ENCODE measurements at regions not wholly inside any gene's neighbourhood (a gene's known extent, or its start where the extent isn't known, plus 50 kb on each side); places are given as distances from the start of the nearest gene placed in this dataset.
A peak's percentile ranks its signal among the peaks of the same experiment; 100 is the strongest.
"Not testable (repeated sequence)": the region's sequence is repeated elsewhere in the genome, so short reads cannot be mapped to it uniquely, and the experiment has no call there.

DNA sequence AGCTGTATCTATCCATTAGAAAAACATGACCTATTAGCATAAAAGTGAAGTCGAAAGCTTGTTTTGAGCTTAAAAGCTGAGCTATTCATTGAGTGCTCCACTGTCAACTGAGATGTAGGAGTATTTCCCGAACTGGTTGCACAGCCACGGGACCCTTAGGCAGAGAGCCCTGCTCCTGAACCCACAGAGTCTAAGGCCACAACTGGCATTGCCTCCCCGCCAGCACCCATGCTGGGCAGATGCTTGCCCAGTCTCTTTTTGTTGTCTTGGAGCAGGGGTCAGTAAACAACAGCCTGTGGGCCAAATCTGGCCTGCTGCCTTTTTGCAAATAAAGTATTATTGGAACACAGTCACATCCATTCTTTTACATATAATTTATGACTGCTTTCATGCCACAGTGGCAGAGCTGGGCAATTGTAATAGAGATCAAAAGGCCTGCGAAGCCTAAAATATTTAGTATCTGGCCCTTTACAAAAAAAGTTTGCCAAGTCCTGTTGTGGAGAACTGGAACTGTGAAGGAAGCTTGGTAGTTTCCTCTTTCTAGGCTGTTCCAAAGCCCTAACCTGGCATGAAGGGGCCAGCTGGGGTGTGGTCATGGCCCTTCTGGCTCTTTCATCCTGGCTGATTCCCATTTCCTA, 58.4 kb upstream of the WAPL start:
- in situ Hi-C loops (cut with HindIII; ENCODE audit: low sequenced_read_pairs), result no loop called here
- peak; percentile 39 for DNase-seq (ENCODE audit: low spot score)

DNA sequence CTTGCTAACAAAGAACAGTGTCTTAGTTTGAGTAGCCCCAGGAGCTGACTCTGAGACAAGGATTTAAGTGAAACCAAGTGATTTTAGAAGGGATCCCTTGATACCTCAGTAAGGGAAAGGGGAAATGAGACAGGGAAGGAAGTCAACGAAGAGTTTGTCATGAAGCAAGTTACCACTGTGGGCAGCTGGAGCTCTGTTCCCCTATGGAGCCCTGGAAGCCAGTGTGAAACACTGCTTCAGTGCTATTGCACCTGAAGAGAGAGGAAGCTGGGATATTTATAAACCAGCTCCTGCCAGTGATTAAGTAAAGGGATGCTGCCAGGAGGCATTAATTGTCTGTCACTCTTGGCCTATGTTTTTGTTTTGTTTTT, 58.9 kb upstream of the WAPL start:
- in situ Hi-C loops (cut with HindIII; ENCODE audit: low sequenced_read_pairs), result no loop called here
- DNase-seq (ENCODE audit: low spot score), result no peak

DNA sequence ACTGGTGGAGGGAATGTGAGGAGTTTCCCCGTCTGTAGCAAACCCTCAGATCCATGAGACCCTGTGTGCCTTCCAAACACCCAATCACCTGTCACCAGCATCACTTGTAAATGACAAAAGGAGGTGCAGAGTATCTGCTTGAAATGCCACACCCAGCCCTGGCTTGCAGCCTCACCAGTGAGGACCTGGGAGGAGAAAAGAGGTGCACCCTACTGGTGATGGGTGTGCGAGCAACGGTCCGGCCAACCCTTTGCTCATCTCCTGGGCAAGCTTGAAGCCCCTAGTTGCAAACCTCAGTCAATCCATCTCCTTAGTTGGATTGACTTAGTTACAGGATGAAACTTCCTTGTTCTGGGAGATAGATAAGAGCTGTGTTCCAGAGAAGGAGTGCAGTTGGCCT, 62.4 kb upstream of the WAPL start:
- DNase-seq (ENCODE audit: low spot score), result no peak

DNA sequence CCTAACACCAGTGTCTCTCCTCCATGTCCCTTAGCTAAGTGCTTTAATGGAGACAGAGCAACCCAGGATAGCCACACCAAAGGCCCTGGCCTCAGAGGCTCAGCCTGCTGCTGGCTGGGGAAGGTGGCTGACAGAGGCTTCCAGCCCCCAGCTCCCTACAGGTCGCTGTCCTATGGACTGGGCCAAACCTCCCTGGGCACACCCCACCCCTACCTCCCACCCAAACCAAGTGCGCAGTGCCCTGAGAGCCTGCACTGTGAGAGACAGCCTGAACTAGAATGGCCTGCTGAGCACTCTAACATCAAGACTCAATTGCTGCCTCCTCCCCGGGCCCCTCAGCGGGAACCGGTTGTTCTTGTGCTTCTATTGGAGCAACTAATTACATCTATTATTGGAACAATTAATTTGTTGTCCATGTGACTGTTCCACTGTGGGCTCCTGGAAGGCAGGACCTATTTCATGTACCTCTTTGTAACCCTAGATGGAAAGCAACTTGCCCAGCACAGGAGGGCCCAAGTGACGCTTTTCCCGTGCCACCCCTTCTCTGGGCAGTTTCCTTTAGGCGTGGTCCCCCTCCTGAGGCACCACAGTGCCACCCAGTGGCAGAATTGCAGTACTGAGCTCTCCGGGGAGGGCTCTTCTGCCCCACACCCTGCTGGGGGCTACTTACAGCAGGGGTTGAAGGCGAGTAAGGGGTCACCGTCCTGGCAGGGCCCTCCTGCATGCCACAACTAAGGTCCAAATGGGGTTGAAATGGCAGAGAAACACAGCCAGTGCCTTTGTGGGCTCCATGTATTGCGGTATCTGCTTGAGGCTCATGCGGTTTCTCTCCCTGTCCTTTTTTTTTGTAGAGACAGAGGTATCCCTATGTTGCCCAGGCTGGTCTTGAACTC, 63.7 kb upstream of the WAPL start:
- DNase-seq (ENCODE audit: low spot score), result peak; percentile 69
- in situ Hi-C loops (cut with HindIII; ENCODE audit: low sequenced_read_pairs), result no loop called here

More for the DNA sequence above, 62.4 kb upstream of the WAPL start:
- in situ Hi-C loops (cut with HindIII; ENCODE audit: low sequenced_read_pairs), result no loop called here

DNA sequence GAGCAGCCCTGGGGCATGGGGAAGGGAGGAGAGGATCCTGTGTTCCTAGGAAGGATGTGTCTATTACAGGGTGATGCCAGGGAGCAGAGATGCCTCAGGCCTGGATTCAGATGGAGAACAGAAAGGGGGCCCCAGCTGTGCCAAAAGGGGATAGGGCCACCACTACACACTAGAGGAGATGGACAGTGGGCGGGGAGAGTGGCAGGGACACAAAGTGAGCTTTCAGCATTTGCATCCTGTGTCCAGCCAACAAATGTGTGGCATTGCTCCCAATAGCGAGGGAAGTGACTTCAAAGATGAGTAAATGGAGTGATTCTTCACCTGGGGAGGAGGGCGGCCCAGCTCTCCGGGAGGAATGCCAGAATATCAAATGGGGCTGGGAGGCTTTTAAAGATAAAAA, 64.9 kb upstream of the WAPL start:
- peak; percentile 5 for DNase-seq (ENCODE audit: low spot score)
- in situ Hi-C loops (cut with HindIII; ENCODE audit: low sequenced_read_pairs), result no loop called here

DNA sequence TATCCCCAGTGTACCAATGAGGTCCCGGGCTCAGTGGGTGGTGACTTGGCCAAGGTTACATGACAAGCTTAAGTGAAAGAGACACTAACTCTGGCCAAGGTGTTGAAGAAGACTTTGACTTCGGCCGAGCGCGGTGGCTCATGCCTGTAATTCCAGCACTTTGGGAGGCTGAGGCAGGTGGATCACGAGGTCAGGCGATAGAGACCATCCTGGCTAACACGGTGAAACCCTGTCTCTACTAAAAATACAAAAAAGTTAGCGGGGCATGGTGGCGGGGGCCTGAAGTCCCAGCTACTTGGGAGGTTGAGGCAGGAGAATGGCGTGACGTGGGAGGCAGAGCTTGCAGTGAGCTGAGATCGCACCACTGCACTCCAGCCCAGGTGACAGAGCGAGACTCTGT, 65.6 kb upstream of the OPN4 start:
- in situ Hi-C loops (cut with HindIII; ENCODE audit: low sequenced_read_pairs), result not testable (repeated sequence)

DNA sequence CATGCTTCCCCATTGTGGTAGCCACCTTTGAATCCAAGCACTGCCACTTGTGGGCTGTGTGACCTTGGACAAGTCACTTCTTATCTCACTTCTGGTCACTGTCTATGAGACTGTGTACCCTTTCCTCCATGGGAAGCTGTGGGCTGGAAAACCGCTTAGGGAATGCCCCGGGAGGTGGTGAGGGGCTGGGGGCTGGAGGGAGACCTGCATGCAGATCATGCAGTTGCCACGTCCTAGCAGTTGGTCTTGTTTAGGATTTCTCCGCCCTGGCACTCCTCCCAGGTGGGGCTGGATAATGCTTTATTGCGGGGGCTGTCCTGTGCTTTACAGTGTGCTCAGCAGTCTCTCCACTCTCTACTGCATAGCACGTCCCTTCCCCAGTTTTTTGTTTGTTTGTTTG, 62.9 kb upstream of the OPN4 start:
- in situ Hi-C loops (cut with HindIII; ENCODE audit: low sequenced_read_pairs), result no loop called here
- DNase-seq (ENCODE audit: low spot score), result no peak

More for the DNA sequence above, 65.6 kb upstream of the OPN4 start:
- DNase-seq (ENCODE audit: low spot score), result not testable (repeated sequence)

DNA sequence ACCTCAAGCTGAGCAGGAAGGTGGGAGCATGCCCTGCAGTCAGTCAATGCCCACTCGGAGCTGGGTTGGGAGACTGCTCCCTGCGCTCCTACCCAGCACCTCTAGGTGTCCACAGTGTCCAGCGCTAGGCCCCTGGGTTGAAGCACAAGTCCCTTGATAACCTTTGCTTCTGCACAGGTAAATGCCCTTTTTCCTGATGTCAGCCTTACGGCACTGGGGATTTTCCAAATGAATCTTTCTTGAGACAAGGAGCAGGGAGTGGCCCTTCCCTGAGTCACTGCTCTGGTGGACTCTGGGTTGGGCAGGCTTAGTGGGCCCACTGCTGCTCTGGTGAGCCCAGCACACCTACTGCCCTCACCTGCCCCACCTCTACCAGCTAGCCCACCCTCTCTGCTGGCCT, 61.9 kb upstream of the OPN4 start:
- DNase-seq (ENCODE audit: low spot score), result no peak
- in situ Hi-C loops (cut with HindIII; ENCODE audit: low sequenced_read_pairs), result no loop called here

DNA sequence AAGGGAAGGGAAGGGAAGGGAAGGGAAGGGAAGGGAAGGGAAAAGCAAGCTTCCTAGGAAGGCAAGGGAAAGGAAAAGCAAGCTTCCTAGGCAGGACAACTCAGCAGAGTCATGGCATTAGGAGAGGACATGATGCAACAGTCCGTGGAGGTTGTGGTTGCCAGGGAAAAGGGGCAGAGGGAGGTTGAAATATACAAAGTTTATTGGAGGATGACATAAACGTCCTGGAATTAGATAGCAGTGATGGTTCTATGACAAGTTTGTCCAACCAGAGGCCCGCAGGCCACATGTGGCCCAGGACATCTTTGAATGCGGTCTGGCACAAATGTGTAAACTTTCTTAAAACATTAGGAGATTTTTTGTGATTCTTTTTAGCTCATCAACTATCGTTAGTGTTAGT, 59.8 kb upstream of the OPN4 start:
- no peak for DNase-seq (ENCODE audit: low spot score)

DNA sequence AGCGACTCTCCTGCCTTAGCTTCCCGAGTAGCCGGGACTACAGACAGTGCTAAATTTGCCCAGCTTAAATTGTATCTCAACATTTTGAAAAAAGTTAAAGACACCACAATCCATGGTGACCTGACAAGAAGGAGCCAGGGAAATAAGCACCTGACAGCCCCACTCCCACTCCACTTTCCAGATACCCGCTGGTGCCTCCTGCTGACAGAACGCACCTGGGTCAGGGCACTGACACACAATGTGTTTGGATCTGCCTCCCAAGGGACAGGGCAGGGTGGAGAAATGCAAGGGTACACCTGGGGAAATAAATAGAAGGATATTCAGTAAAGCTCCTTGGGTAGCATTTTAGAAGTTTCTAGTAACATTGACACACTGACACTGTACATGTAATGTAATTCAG, 58.9 kb upstream of the OPN4 start:
- in situ Hi-C loops (cut with HindIII; ENCODE audit: low sequenced_read_pairs), result no loop called here
- DNase-seq (ENCODE audit: low spot score), result no peak

More for the DNA sequence above, 59.8 kb upstream of the OPN4 start:
- in situ Hi-C loops (cut with HindIII; ENCODE audit: low sequenced_read_pairs), result no loop called here

DNA sequence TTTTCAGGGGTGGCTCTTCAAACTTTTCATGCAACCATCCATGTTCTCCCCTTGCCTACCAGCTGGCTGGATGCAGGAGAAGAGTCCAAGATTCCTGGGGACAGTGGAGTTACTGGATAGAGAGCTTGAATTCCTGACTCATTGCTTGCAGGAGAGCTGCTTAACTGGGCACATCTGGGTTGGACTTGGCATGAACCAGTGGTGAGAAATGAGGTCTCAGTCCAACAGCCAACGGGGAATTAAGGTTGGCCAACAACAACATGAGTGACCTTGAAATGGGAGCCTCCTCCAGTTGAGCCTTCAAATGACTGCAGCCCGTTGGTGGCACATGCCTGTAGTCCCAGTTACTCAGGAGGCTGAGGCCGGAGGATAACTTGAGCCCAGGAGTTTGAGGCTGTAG, 58.1 kb upstream of the OPN4 start:
- no peak for DNase-seq (ENCODE audit: low spot score)
- in situ Hi-C loops (cut with HindIII; ENCODE audit: low sequenced_read_pairs), result no loop called here

DNA sequence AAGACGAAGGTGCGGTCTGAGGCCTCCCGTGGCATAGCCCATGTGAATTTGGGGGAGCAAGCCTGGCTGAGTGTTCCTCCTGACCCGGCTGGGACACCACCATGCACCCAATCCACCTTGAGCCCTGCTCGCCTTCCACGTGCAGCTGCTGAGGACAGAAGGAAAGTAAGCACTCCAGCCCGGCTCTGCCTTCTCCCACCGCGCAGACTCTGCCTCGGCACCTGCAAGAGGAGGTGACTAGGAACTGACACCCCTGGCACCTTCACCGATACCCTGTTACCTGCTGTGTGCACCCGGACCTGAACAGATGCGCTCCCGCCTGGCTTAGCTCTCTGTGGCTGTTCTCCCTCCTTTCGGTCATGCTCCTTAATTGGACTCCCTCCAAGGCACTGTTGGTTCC, 57.0 kb upstream of the OPN4 start:
- DNase-seq (ENCODE audit: low spot score), result no peak
- in situ Hi-C loops (cut with HindIII; ENCODE audit: low sequenced_read_pairs), result no loop called here

DNA sequence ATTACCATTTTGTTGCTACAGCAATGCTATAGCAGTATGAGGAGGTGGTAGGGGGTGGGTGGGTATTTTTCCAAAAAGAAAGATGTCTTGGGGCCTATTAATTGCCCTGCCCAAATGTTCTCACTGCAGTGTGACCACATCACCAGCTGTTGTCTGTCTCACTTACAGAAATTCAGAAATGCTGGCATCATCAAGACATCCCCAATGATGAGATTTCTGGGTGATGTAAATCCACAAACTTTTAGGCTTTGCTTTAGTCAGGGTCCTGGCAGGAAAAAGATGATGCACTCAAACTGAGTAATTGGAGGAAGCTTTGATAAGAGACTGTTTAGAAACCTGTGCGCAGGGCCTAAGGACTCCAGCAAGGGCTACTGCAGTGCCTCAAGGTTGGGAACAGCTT, 56.2 kb upstream of the OPN4 start:
- in situ Hi-C loops (cut with HindIII; ENCODE audit: low sequenced_read_pairs), result no loop called here
- DNase-seq (ENCODE audit: low spot score), result no peak

DNA sequence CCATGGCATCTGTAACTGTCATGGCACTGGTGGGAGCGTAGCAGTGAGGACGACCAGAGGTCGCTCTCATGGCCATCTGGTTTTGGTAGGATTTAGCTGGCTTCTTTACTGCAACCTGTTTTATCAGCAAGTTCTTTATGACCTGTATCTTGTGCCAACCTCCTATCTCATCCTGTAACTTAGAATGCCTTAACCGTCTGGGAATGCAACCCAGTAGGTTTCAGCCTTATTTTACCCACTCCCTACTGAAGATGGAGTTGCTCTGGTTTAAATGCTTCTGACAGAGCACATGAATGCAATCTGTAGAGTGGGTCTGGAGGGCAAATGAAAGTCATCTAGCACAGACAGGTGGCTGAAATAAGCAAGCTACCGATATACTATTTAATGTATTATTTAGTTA, 55.3 kb upstream of the OPN4 start:
- in situ Hi-C loops (cut with HindIII; ENCODE audit: low sequenced_read_pairs), result no loop called here
- DNase-seq (ENCODE audit: low spot score), result no peak

DNA sequence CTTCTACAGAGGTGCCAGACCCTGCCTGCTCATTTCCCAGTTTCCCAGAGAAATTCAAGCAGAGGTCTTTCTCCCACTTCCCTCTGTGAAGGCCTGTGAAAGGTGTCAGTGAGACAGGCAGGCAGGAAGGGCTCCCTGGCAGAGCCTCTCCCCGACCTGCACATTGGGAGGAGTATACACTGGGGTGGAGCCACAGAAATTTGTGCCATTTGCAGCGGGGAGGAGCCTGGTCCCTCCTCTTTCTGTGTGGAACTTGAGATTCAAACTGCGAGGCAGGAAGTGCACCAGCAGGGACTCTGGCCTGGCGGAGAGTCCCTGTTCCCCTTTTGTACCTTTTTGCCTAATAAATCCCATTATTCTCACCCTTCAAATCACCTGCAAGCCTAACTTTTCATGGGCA, 54.6 kb upstream of the OPN4 start:
- in situ Hi-C loops (cut with HindIII; ENCODE audit: low sequenced_read_pairs), result no loop called here
- no peak for DNase-seq (ENCODE audit: low spot score)

DNA sequence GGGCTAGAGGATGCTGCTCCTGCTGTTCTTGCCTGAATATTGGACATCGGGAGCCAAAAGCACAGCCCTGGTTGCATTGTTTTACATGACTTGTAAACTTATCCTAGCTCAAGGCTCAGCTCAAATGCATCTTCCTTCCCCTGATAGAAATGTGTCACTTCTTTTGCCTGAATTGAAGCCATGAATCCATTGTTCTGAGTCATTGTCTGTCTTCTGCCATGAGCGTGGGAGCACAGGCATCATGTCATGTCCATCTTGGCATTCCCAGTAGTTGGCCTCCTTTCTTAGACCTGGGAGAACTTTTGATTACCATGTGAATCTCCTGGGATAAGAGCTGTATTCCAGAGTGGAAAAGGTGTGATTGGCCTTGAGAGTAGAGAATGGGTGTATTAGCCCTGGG, 54.1 kb upstream of the OPN4 start:
- no peak for DNase-seq (ENCODE audit: low spot score)

DNA sequence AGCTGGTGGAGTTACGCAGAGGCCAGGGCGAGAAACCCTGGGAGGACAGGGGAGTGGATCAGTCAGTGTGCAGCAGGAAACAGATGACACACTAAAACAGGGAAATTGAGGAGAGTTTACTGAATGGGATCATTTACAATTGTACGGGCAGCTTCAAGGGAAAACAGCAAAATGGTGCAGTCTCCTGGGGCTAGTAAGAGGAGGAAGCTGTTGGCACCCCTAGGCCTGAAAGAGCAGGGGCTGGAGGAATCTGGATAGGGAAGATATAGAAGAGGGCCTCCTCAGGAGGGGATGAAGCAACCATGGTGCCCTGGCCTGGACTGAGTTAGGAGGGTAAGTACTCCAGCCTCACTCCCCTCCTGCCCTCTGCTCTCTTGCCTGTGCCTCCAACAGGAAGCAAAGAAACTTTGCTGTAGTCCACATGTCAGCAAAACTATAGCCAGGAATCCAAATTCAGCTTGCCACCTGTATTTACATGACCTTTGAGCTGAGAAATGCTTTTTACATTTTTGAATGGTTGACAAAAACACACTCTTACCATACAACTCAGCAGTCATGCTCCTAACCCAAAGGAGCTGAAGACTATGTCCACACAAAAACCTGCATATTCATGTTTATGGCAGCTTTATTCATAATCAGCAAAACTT, 52.3 kb upstream of the OPN4 start:
- DNase-seq (ENCODE audit: low spot score), result no peak
- in situ Hi-C loops (cut with HindIII; ENCODE audit: low sequenced_read_pairs), result no loop called here

More for the DNA sequence above, 54.1 kb upstream of the OPN4 start:
- in situ Hi-C loops (cut with HindIII; ENCODE audit: low sequenced_read_pairs), result no loop called here

DNA sequence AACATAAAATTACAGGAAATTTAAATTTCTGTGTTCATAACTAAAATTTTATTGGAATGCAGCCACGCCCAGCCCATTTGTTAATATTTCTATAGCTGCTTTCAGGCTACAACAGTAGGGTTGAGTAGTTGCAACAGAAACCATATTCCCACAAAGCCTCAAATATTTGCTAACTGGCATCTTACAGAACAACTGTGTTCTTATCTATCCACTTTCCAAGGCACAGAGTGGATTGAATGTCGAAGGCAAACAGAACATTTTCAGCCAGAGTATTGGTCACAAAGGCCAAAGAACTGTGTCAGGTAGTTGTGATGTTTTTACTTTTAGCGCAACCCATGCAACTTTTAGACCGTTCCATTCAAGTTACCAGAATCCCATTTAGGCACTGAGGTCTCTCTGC, 51.1 kb upstream of the OPN4 start:
- no peak for DNase-seq (ENCODE audit: low spot score)
- in situ Hi-C loops (cut with HindIII; ENCODE audit: low sequenced_read_pairs), result no loop called here

All from G401 (cell line).